ENCODE measurements at regions not wholly inside any gene's neighbourhood (a gene's known extent, or its start where the extent isn't known, plus 50 kb on each side); places are given as distances from the start of the nearest gene placed in this dataset.
"Not testable (repeated sequence)": the region's sequence is repeated elsewhere in the genome, so short reads cannot be mapped to it uniquely, and the experiment has no call there.

GRCh38 chr14:84937016-84937415 is 592.9 kb upstream of the FLRT2 start (continued):
- TF ChIP-seq AR (CRISPR knock-in tag; IDR thresholded peaks at IDR 0.05) (no peak), RORB (CRISPR knock-in tag; IDR thresholded peaks at IDR 0.05) (no peak), USF2 (CRISPR knock-in tag; IDR thresholded peaks at IDR 0.05) (no peak), EMX1 (CRISPR knock-in tag; IDR thresholded peaks at IDR 0.05) (no peak), SOX15 (CRISPR knock-in tag; IDR thresholded peaks at IDR 0.05) (no peak), ATF6 (CRISPR knock-in tag; IDR thresholded peaks at IDR 0.05) (no peak)

- Mint-ChIP-seq H3K27ac (no peak overlapping the region), H3K27me3 (ENCODE audit: low read depth) (no peaks in the 10 kb centered on the region; the same call in 1 of the 2 replicates), H3K9me3 (peaks cover 14% of the 10 kb centered on the region; the same call in 1 of the 2 replicates), H3K4me3 (no peak overlapping the region), H3K4me1 (no peaks in the 10 kb centered on the region), H3K36me3 (no peaks in the 10 kb centered on the region)
- TF ChIP-seq ZNF423 (CRISPR knock-in tag; IDR thresholded peaks at IDR 0.05) (no peak), USF2 (CRISPR knock-in tag; IDR thresholded peaks at IDR 0.05) (no peak), NR3C1 (CRISPR knock-in tag; conservative IDR thresholded peaks at IDR 0.05; ENCODE audit: low read depth) (no peak), ZNF512 (CRISPR knock-in tag; IDR thresholded peaks at IDR 0.05; ENCODE audit: borderline replicate concordance) (no peak), ARID4B (CRISPR knock-in tag; IDR thresholded peaks at IDR 0.05; ENCODE audit: borderline replicate concordance) (no peak), CREM (CRISPR knock-in tag; IDR thresholded peaks at IDR 0.05) (no peak), MAX (CRISPR knock-in tag; IDR thresholded peaks at IDR 0.05) (no peak)
- DNase-seq (ENCODE audit: low spot score) (no peak), ATAC-seq (no peak)
- CTCF ChIA-PET, result no interaction called here
- POLR2A ChIA-PET, result no interaction called here
These were observed 592.5 kb upstream of the FLRT2 start for GRCh38 chr14:84937449-84937848.

GRCh38 chr14:84944901-84945300 is 585.0 kb upstream of the FLRT2 start:
- H3K27me3 Mint-ChIP-seq (ENCODE audit: low read depth); H3K36me3 Mint-ChIP-seq; H3K9me3 Mint-ChIP-seq; CTCF ChIA-PET; DNase-seq (ENCODE audit: low spot score); ATAC-seq; H3K4me3 Mint-ChIP-seq; POLR2A ChIA-PET; H3K27ac Mint-ChIP-seq; H3K4me1 Mint-ChIP-seq: not testable (repeated sequence)

All from WTC11 (cell line).